NCI-H526 (cell line): ENCODE measurements at regions not wholly inside any gene's neighbourhood (a gene's known extent, or its start where the extent isn't known, plus 50 kb on each side); places are given as distances from the start of the nearest gene placed in this dataset.
A peak's percentile ranks its signal among the peaks of the same experiment; 100 is the strongest.
"Not testable (repeated sequence)": the region's sequence is repeated elsewhere in the genome, so short reads cannot be mapped to it uniquely, and the experiment has no call there.

Experiments
- DNase-seq, 2 experiments: peaks; one replicate each; lab custom pipeline; 2025; lab: John Stamatoyannopoulos, UW

GRCh38 chr3:17836919-17837318, 94.5 kb upstream of the TBC1D5 start:
- no peak for DNase-seq

- no peak for DNase-seq
Measured at GRCh38 chr3:17836092-17836491, 93.7 kb upstream of the TBC1D5 start.

- no peak for DNase-seq
Measured at GRCh38 chr3:17833786-17834559, 91.5 kb upstream of the TBC1D5 start.

GRCh38 chr3:17832016-17832415, 89.6 kb upstream of the TBC1D5 start:
- no peak for DNase-seq

- DNase-seq = no peak
Measured at GRCh38 chr3:17831366-17831765, 88.9 kb upstream of the TBC1D5 start.

GRCh38 chr3:17830788-17831187, 88.4 kb upstream of the TBC1D5 start:
- DNase-seq = no peak

- no peak for DNase-seq
Measured at GRCh38 chr3:17828388-17828787, 86.0 kb upstream of the TBC1D5 start.

- DNase-seq = no peak
Measured at GRCh38 chr3:17825298-17825697, 82.9 kb upstream of the TBC1D5 start.

GRCh38 chr3:17823816-17824215, 81.4 kb upstream of the TBC1D5 start:
- no peak for DNase-seq

GRCh38 chr3:17823036-17823435, 80.6 kb upstream of the TBC1D5 start:
- DNase-seq = peak in 1 of 2 experiments; percentile 4

- DNase-seq = no peak
Measured at GRCh38 chr3:17820704-17821103, 78.3 kb upstream of the TBC1D5 start.

- no peak for DNase-seq
Measured at GRCh38 chr3:17820275-17820674, 77.8 kb upstream of the TBC1D5 start.

GRCh38 chr3:17817973-17818372, 75.5 kb upstream of the TBC1D5 start:
- not testable (repeated sequence) for DNase-seq

- no peak for DNase-seq
Measured at GRCh38 chr3:17817545-17817944, 75.1 kb upstream of the TBC1D5 start.

- DNase-seq = not testable (repeated sequence)
Measured at GRCh38 chr3:17816839-17817238, 74.4 kb upstream of the TBC1D5 start.

GRCh38 chr3:17812328-17812727, 69.9 kb upstream of the TBC1D5 start:
- not testable (repeated sequence) for DNase-seq

- DNase-seq = no peak
Measured at GRCh38 chr3:17811646-17812045, 69.2 kb upstream of the TBC1D5 start.

GRCh38 chr3:17810759-17811158, 68.3 kb upstream of the TBC1D5 start:
- no peak for DNase-seq

- no peak for DNase-seq
Measured at GRCh38 chr3:17808994-17809393, 66.6 kb upstream of the TBC1D5 start.

GRCh38 chr3:17806876-17807275, 64.4 kb upstream of the TBC1D5 start:
- DNase-seq = no peak

- no peak for DNase-seq
Measured at GRCh38 chr3:17806201-17806600, 63.8 kb upstream of the TBC1D5 start.

- DNase-seq = no peak
Measured at GRCh38 chr3:17805461-17805940, 63.1 kb upstream of the TBC1D5 start.

GRCh38 chr3:17802950-17803349, 60.5 kb upstream of the TBC1D5 start:
- DNase-seq = no peak

- DNase-seq = no peak
Measured at GRCh38 chr3:17801131-17801530, 58.7 kb upstream of the TBC1D5 start.
